ENCODE measurements at regions not wholly inside any gene's neighbourhood (a gene's known extent, or its start where the extent isn't known, plus 50 kb on each side); places are given as distances from the start of the nearest gene placed in this dataset.

GRCh38 chr5:51488803-51489642 lies 105.8 kb downstream of the ISL1 start:
- no peak for DNase-seq (ENCODE audit: low read depth)
- TF ChIP-seq CTCF (IDR thresholded peaks at IDR 0.05; ENCODE audit: low read depth, low read length, missing control alignments) = no peak
- in situ Hi-C loops (cut with HindIII; ENCODE audit: low sequenced_read_pairs) = no loop called here
- H3K4me3 ChIP-seq (ENCODE audit: low read depth, low read length) = no peak overlapping the region

GRCh38 chr5:51494821-51495220 lies 111.6 kb downstream of the ISL1 start:
- in situ Hi-C loops (cut with HindIII; ENCODE audit: low sequenced_read_pairs) = no loop called here
- no peak for DNase-seq (ENCODE audit: low read depth)
- H3K4me3 ChIP-seq (ENCODE audit: low read depth, low read length) = no peak overlapping the region
- TF ChIP-seq CTCF (IDR thresholded peaks at IDR 0.05; ENCODE audit: low read depth, low read length, missing control alignments) = no peak

- TF ChIP-seq CTCF (IDR thresholded peaks at IDR 0.05; ENCODE audit: low read depth, low read length, missing control alignments) = no peak
- no peak overlapping the region for H3K4me3 ChIP-seq (ENCODE audit: low read depth, low read length)
- peak; percentile 11 for DNase-seq (ENCODE audit: low read depth)
- in situ Hi-C loops (cut with HindIII; ENCODE audit: low sequenced_read_pairs) = no loop called here
These were observed 112.4 kb downstream of the ISL1 start for GRCh38 chr5:51495672-51496071.

DNA sequence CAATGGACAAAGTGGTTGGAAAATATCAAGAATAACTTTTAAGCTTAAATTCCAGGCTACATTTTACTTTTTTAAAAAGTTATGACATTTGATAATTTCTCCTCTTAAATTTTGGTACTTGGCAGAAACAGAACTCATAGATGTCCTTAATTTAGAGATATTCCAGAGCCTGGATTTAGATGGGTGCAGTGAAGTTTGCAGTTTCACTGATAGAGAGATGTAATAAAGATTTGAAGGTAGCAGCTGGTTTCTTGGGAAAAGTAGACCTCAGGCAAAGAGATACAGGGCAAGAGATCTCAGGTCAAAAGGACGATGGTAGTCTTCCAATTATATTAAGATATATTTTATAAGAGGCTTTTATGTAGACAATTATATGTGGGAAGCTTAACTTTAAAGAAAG lies 134.6 kb downstream of the ISL1 start:
- in situ Hi-C loops (cut with HindIII; ENCODE audit: low sequenced_read_pairs) = no loop called here
- no peak for DNase-seq (ENCODE audit: low read depth)
- no peak overlapping the region for H3K4me3 ChIP-seq (ENCODE audit: low read depth, low read length)
- no peak for TF ChIP-seq CTCF (IDR thresholded peaks at IDR 0.05; ENCODE audit: low read depth, low read length, missing control alignments)

DNA sequence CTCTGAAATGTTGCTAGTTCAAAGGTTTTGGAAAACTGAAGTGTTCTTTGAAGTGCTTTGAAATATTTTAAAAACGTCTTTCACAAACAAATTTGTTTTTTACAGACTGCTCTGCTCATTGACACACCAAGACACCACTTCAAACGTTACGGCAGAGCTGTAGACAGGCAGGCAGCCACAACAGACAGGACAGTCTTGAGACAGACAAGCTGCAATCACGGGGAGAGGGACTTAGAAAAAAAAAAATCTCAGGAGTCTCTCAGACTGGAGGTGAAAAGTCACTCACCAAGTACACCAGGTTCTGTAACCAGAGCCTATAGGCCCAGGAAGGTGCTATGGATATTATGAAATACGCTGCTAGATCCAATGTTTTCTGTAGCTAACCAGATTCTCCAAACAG lies 135.4 kb downstream of the ISL1 start:
- no peak overlapping the region for H3K4me3 ChIP-seq (ENCODE audit: low read depth, low read length)
- in situ Hi-C loops (cut with HindIII; ENCODE audit: low sequenced_read_pairs) = no loop called here
- no peak for TF ChIP-seq CTCF (IDR thresholded peaks at IDR 0.05; ENCODE audit: low read depth, low read length, missing control alignments)
- DNase-seq (ENCODE audit: low read depth) = no peak

- no peak for TF ChIP-seq CTCF (IDR thresholded peaks at IDR 0.05; ENCODE audit: low read depth, low read length, missing control alignments)
- no peak for DNase-seq (ENCODE audit: low read depth)
- in situ Hi-C loops (cut with HindIII; ENCODE audit: low sequenced_read_pairs) = no loop called here
- no peak overlapping the region for H3K4me3 ChIP-seq (ENCODE audit: low read depth, low read length)
These were observed 138.3 kb downstream of the ISL1 start for GRCh38 chr5:51521583-51521982.

All from astrocyte of the cerebellum (primary cell).